ENCODE measurements at regions not wholly inside any gene's neighbourhood (a gene's known extent, or its start where the extent isn't known, plus 50 kb on each side); places are given as distances from the start of the nearest gene placed in this dataset.

- TF ChIP-seq POLR2AphosphoS5 (IDR thresholded peaks at IDR 0.05) (no peak), CTCF (IDR thresholded peaks at IDR 0.05) (no peak), POLR2A (IDR thresholded peaks at IDR 0.05) (no peak)
Observed at GRCh38 chr20:43836790-43837189, 77.9 kb upstream of the TOX2 start.
